A673 (cell line): ENCODE measurements at regions not wholly inside any gene's neighbourhood (a gene's known extent, or its start where the extent isn't known, plus 50 kb on each side); places are given as distances from the start of the nearest gene placed in this dataset.

ENCODE experiments used
- BruUV-seq: library from RNA; stranded (reverse); fragments of 400-500 nt; replicated peaks from 2 replicates; lab custom pipeline; 2021; lab: Mats Ljungman, UMichigan
- CTCF ChIA-PET: fragments of 300-600 bp; sonication (Branson Sonifier 250); formaldehyde crosslinking; loops from one replicate; lab custom pipeline; 2022; ENCODE audit warnings: antibody characterized with exemption; lab: Charles Lee
- POLR2A ChIA-PET: fragments of 300-600 bp; sonication (Branson Sonifier 250); formaldehyde crosslinking; loops from one replicate; lab custom pipeline; 2022; ENCODE audit warnings: antibody characterized with exemption; ENCODE audit not compliant: low non-redundant PET; lab: Charles Lee
- DNase-seq: peaks from one replicate; pipeline ENCODE4 v3.0.0-alpha.2; 2015; ENCODE audit warnings: low spot score
- H3K27ac ChIP-seq: fragments of 200-600 bp; sonication (generic); 2 replicates; pipeline ENCODE4 v1.5.1; 2016; ENCODE audit warnings: mixed run types, low read depth, mild to moderate bottlenecking, mixed read lengths, antibody characterized with exemption, low read length; ENCODE audit not compliant: poor library complexity, severe bottlenecking
- H3K27me3 ChIP-seq: fragments of 200-600 bp; sonication (generic); replicated peaks from 2 replicates; pipeline ENCODE4 v1.6.1; 2017; ENCODE audit warnings: mixed run types, low read depth, mild to moderate bottlenecking, mixed read lengths, antibody characterized with exemption, low read length; ENCODE audit not compliant: insufficient read depth, poor library complexity
- H3K36me3 ChIP-seq: fragments of 200-600 bp; sonication (generic); 2 replicates; pipeline ENCODE4 v1.6.1; 2016; ENCODE audit warnings: mixed run types, mild to moderate bottlenecking, mixed read lengths, antibody characterized with exemption, low read length; ENCODE audit not compliant: insufficient read depth, poor library complexity, severe bottlenecking
- H3K4me1 ChIP-seq: fragments of 200-600 bp; sonication (generic); 2 replicates; pipeline ENCODE4 v1.6.1; 2017; ENCODE audit warnings: mixed run types, mild to moderate bottlenecking, mixed read lengths, antibody characterized with exemption, low read length; ENCODE audit not compliant: insufficient read depth, poor library complexity, severe bottlenecking
- H3K4me3 ChIP-seq: fragments of 200-600 bp; sonication (generic); 2 replicates; pipeline ENCODE4 v1.5.1; 2016; ENCODE audit warnings: low read depth, mixed run types, mild to moderate bottlenecking, mixed read lengths, low read length; ENCODE audit not compliant: poor library complexity, severe bottlenecking
- H3K9me3 ChIP-seq: fragments of 200-600 bp; sonication (generic); 2 replicates; pipeline ENCODE4 v1.6.1; 2016; ENCODE audit warnings: mixed run types, low read depth, mild to moderate bottlenecking, mixed read lengths, antibody characterized with exemption, low read length; ENCODE audit not compliant: poor library complexity, severe bottlenecking
- EZH2 ChIP-seq: fragments of 200-600 bp; sonication (generic); IDR thresholded peaks from 2 replicates; pipeline ENCODE4 v1.6.1; 2017; ENCODE audit warnings: borderline replicate concordance, low read depth, mild to moderate bottlenecking, mixed read lengths, antibody characterized with exemption, low read length; ENCODE audit not compliant: poor library complexity, severe bottlenecking
- intact Hi-C: fragments of 100-400 bp; cut with micrococcal nuclease; formaldehyde crosslinking; loops from one replicate; pipeline ENCODE4 v1.10.0; 2022; ENCODE audit not compliant: unreplicated experiment
- TF ChIP-seq, protein P1 (sequence below): fragments of 300-800, 200-600 bp; sonication (generic); conservative IDR thresholded peaks from 2 replicates; pipeline ENCODE4 v1.5.1; 2017; ENCODE audit warnings: low read depth, mild to moderate bottlenecking, antibody characterized with exemption, low read length, moderate library complexity, mixed read lengths

DNA sequence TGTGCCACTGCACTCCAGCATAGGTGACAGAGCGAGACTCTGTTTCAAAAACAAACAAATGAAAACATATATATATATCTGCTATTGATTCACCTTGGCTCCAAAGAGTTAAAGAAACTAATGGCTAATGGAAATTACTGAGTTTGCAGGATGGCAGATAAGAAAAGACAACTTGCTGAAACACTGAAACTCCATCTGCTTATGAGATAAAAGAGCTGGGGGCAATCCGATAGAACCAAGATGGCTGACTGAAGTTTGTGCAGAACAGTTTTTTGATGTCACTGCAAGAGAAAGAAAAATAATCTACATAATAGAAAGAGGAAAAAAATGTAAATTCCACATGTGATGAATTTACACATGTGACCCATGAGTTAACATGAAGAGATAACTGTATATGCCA lies 88.2 kb downstream of the LRATD1 start:
- no TSS peak for BruUV-seq
- intact Hi-C loops = no loop called here
- H3K4me3 ChIP-seq = no peak overlapping the region
- H3K4me1 ChIP-seq = no peaks in the 10 kb centered on the region
- H3K27me3 ChIP-seq = peaks cover 2% of the 10 kb centered on the region
- no peak for TF ChIP-seq EZH2
- TF ChIP-seq, protein P1, sequence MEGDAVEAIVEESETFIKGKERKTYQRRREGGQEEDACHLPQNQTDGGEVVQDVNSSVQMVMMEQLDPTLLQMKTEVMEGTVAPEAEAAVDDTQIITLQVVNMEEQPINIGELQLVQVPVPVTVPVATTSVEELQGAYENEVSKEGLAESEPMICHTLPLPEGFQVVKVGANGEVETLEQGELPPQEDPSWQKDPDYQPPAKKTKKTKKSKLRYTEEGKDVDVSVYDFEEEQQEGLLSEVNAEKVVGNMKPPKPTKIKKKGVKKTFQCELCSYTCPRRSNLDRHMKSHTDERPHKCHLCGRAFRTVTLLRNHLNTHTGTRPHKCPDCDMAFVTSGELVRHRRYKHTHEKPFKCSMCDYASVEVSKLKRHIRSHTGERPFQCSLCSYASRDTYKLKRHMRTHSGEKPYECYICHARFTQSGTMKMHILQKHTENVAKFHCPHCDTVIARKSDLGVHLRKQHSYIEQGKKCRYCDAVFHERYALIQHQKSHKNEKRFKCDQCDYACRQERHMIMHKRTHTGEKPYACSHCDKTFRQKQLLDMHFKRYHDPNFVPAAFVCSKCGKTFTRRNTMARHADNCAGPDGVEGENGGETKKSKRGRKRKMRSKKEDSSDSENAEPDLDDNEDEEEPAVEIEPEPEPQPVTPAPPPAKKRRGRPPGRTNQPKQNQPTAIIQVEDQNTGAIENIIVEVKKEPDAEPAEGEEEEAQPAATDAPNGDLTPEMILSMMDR = no peak
- H3K36me3 ChIP-seq = no peaks in the 10 kb centered on the region
- no peaks in the 10 kb centered on the region for H3K9me3 ChIP-seq
- ChIA-PET CTCF (no interaction called here), POLR2A (no interaction called here)
- no peak overlapping the region for H3K27ac ChIP-seq
- no peak for DNase-seq

DNA sequence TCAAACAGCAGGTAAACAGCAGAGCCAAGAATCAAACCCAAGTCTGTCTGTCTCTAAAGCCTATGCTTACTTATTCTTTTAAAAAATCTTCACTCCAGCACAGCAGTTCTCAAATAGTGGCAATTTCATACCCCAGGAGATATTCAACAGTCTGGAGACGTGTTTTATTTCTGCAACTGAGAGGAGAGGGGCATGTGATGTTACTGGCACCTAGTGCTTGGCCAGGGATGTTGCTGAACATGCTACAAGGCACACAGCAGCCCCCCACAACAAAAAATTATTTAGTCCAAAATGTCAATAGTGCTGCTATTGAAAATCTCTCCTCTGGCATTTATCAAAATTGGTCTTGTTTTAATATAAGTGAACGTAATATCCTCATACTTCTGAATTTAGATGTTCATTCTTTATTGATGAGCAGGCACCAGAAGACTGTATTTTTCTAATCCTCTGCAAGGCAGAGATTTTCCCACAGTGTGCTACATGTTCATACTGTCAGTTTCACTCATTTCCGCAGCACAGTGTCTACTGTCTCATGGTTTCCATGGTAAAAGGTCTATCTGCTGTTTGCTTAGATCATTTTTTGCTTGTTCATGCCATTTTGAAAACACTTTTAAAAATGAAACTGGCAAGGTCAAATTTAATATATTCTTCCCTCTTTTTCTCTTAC lies 90.5 kb downstream of the LRATD1 start:
- Histone ChIP-seq H3K27ac (no peak overlapping the region), H3K36me3 (no peaks in the 10 kb centered on the region), H3K27me3 (no peaks in the 10 kb centered on the region), H3K4me3 (no peak overlapping the region), H3K4me1 (no peaks in the 10 kb centered on the region), H3K9me3 (no peaks in the 10 kb centered on the region)
- CTCF ChIA-PET = no interaction called here
- intact Hi-C loops = no loop called here
- no TSS peak for BruUV-seq
- DNase-seq = no peak
- POLR2A ChIA-PET = no interaction called here
- no peak for TF ChIP-seq EZH2
- TF ChIP-seq, protein P1 = no peak

DNA sequence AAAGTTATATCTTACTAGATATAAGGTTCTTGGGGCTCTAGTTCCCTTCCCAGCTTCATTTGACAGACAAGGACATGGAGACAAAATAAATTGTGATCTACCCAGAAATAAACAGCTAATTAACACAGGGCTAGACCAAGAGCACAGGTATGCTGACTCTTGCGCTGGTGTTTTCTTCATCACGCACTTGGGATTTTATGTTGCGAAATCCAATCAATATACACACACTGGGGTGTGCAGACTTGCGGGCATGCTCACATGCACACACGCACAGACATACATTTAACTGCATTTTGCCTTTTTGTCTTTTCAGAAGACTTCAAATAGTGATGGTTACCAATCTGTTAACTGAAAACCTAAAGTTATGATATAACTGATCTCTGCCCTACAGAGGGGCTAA lies 91.2 kb downstream of the LRATD1 start:
- intact Hi-C loops = no loop called here
- CTCF ChIA-PET = no interaction called here

More for the DNA sequence above, 91.2 kb downstream of the LRATD1 start:
- no peak for DNase-seq
- Histone ChIP-seq H3K36me3 (no peaks in the 10 kb centered on the region), H3K27ac (no peak overlapping the region), H3K4me1 (no peaks in the 10 kb centered on the region), H3K4me3 (no peak overlapping the region), H3K9me3 (no peaks in the 10 kb centered on the region), H3K27me3 (no peaks in the 10 kb centered on the region)
- BruUV-seq = no TSS peak
- POLR2A ChIA-PET = no interaction called here
- no peak for TF ChIP-seq EZH2
- TF ChIP-seq, protein P1 = no peak
